HFF-Myc (cell line): ENCODE measurements at regions not wholly inside any gene's neighbourhood (a gene's known extent, or its start where the extent isn't known, plus 50 kb on each side); places are given as distances from the start of the nearest gene placed in this dataset.

ENCODE experiments used
- DNase-seq: peaks from one replicate; pipeline ENCODE4 v3.0.0-alpha.2; 2011; ENCODE audit warnings: low read depth; ENCODE audit errors: extremely low read depth
- H3K4me3 ChIP-seq: replicated peaks from 2 replicates; pipeline ENCODE4 v1.5.1; 2011; ENCODE audit warnings: low read depth, mild to moderate bottlenecking, control low read depth, low read length
- CTCF ChIP-seq: IDR thresholded peaks from 2 replicates; pipeline ENCODE4 v1.5.1; 2012; ENCODE audit warnings: mild to moderate bottlenecking, low read depth, low read length, control low read depth; ENCODE audit errors: missing control alignments

GRCh38 chr5:124133406-124133805, 613.0 kb downstream of the ZNF608 start:
- DNase-seq, result no peak
- H3K4me3 ChIP-seq, result no peak overlapping the region
- TF ChIP-seq CTCF, result no peak

- DNase-seq, result no peak
- no peak for TF ChIP-seq CTCF
- H3K4me3 ChIP-seq, result no peak overlapping the region
Observed at GRCh38 chr5:124132843-124133242, 613.6 kb downstream of the ZNF608 start.

- no peak for DNase-seq
- no peak overlapping the region for H3K4me3 ChIP-seq
- TF ChIP-seq CTCF, result no peak
Observed at GRCh38 chr5:124131466-124131865, 615.0 kb downstream of the ZNF608 start.

GRCh38 chr5:124130816-124131215, 615.6 kb downstream of the ZNF608 start:
- TF ChIP-seq CTCF, result no peak
- no peak for DNase-seq
- no peak overlapping the region for H3K4me3 ChIP-seq

GRCh38 chr5:124128867-124129266, 616.9 kb downstream of the CSNK1G3 start:
- no peak for DNase-seq
- H3K4me3 ChIP-seq, result no peak overlapping the region
- no peak for TF ChIP-seq CTCF

GRCh38 chr5:124126504-124127217, 614.7 kb downstream of the CSNK1G3 start:
- DNase-seq, result no peak
- H3K4me3 ChIP-seq, result no peak overlapping the region
- TF ChIP-seq CTCF, result no peak
